ENCODE measurements at regions not wholly inside any gene's neighbourhood (a gene's known extent, or its start where the extent isn't known, plus 50 kb on each side); places are given as distances from the start of the nearest gene placed in this dataset.

DNA sequence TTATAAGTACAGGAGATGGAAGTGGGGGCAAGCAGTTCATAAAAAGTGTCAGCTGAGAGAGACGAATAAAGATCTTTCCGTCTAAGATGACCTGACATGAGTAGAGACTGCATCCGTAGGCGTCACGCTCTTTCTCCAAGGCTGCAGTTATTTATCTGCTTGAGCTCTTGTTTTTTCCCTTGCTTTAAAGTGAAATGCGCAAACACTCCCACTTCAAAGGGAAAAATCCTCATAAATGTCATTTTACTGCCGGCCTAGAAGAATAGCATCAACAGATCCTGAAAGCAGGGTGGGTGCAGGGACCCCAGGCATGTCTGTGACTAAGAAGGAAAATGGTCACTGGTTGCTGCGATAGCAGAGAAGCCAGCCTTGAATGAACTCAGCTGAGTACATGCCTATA lies 647.4 kb downstream of the MED13L start:
- no peak overlapping the region for H3K9ac ChIP-seq (ENCODE audit: low read length)
- no peak overlapping the region for H2AFZ ChIP-seq (ENCODE audit: low read length)
- no peaks in the 10 kb centered on the region for H3K79me2 ChIP-seq (ENCODE audit: insufficient read depth, low read length)
- no peaks in the 10 kb centered on the region for H3K9me2 ChIP-seq (ENCODE audit: low read depth, low read length)
- no peak overlapping the region for H3K27ac ChIP-seq (ENCODE audit: low read depth, low read length, poor library complexity, severe bottlenecking)
- H3K4me3 ChIP-seq (ENCODE audit: low read depth, low read length, poor library complexity, severe bottlenecking): no peak overlapping the region
- no peaks in the 10 kb centered on the region for H3K36me3 ChIP-seq (ENCODE audit: insufficient read depth, low read length)
- no peaks in the 10 kb centered on the region for H4K20me1 ChIP-seq (ENCODE audit: insufficient read depth, low read length)
- no peaks in the 10 kb centered on the region for H3F3A ChIP-seq (ENCODE audit: insufficient read depth, low read length)
- H3K4me2 ChIP-seq (ENCODE audit: low read length): no peak overlapping the region
- no peaks in the 10 kb centered on the region for H3K9me3 ChIP-seq (ENCODE audit: low read length)
- no peaks in the 10 kb centered on the region for H3K27me3 ChIP-seq (ENCODE audit: insufficient read depth, low read length)
- TF ChIP-seq, protein P1, sequence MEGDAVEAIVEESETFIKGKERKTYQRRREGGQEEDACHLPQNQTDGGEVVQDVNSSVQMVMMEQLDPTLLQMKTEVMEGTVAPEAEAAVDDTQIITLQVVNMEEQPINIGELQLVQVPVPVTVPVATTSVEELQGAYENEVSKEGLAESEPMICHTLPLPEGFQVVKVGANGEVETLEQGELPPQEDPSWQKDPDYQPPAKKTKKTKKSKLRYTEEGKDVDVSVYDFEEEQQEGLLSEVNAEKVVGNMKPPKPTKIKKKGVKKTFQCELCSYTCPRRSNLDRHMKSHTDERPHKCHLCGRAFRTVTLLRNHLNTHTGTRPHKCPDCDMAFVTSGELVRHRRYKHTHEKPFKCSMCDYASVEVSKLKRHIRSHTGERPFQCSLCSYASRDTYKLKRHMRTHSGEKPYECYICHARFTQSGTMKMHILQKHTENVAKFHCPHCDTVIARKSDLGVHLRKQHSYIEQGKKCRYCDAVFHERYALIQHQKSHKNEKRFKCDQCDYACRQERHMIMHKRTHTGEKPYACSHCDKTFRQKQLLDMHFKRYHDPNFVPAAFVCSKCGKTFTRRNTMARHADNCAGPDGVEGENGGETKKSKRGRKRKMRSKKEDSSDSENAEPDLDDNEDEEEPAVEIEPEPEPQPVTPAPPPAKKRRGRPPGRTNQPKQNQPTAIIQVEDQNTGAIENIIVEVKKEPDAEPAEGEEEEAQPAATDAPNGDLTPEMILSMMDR (IDR thresholded peaks at IDR 0.05; ENCODE audit: low read length): no peak
- no peak for TF ChIP-seq EZH2 (IDR thresholded peaks at IDR 0.05; ENCODE audit: borderline replicate concordance, low read length)
- no peaks in the 10 kb centered on the region for H3K4me1 ChIP-seq (ENCODE audit: insufficient read depth, low read length, severe bottlenecking)

DNA sequence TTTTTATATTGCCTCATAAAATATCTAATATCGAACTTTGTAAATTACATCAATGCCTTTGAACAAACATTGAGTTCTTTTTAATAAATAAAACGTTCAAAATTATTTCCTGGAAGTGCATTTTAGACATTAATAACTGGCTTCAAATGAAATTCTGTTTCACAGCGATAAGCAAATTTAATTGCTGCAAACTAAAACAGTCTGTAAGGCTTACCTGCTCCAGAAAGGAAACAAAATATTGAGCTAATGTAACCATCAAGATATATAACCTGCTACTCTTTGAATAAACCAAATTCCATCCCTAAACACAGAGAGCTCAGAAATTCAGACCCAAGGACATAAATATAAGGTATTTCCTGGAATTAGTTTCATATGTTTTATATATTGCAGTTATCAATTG lies 651.3 kb downstream of the MED13L start:
- H2AFZ ChIP-seq (ENCODE audit: low read length): no peak overlapping the region
- H3K4me1 ChIP-seq (ENCODE audit: insufficient read depth, low read length, severe bottlenecking): no peaks in the 10 kb centered on the region
- H3K9ac ChIP-seq (ENCODE audit: low read length): no peak overlapping the region
- no peaks in the 10 kb centered on the region for H4K20me1 ChIP-seq (ENCODE audit: insufficient read depth, low read length)
- no peaks in the 10 kb centered on the region for H3K9me2 ChIP-seq (ENCODE audit: low read depth, low read length)
- H3K4me3 ChIP-seq (ENCODE audit: low read depth, low read length, poor library complexity, severe bottlenecking): no peak overlapping the region
- no peaks in the 10 kb centered on the region for H3F3A ChIP-seq (ENCODE audit: insufficient read depth, low read length)
- H3K9me3 ChIP-seq (ENCODE audit: low read length): no peaks in the 10 kb centered on the region
- no peaks in the 10 kb centered on the region for H3K79me2 ChIP-seq (ENCODE audit: insufficient read depth, low read length)
- no peaks in the 10 kb centered on the region for H3K27me3 ChIP-seq (ENCODE audit: insufficient read depth, low read length)
- no peaks in the 10 kb centered on the region for H3K36me3 ChIP-seq (ENCODE audit: insufficient read depth, low read length)
- H3K27ac ChIP-seq (ENCODE audit: low read depth, low read length, poor library complexity, severe bottlenecking): no peak overlapping the region
- TF ChIP-seq, protein P1 (IDR thresholded peaks at IDR 0.05; ENCODE audit: low read length): no peak
- TF ChIP-seq EZH2 (IDR thresholded peaks at IDR 0.05; ENCODE audit: borderline replicate concordance, low read length): no peak
- no peak overlapping the region for H3K4me2 ChIP-seq (ENCODE audit: low read length)

DNA sequence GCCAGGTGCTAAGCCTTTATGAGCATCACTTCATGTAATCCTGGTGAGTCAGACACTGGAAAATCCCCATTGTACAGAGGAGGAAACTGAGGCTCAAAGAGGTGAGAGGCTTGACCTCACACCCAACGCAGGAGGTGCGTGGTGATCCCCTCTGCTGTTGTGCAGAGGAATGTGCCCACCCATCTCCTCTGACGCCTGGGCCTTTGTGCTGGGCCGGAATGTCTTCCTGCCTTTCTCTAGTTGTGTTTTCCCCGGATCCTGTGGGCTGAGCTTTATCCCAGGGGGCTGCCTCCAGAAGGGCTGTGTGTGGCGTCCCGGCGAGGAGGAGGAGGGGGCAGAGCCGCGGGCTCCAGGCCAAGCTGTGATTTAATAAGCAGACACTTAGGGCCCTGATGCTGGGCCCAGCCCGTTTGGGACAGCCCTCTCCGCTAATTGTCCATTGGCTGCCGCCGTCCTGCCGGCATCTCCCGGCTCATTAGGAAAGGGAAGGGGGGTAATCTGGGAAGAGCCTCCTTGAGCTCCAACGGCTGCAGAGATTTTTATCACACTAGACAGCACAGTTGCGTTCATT lies 653.6 kb downstream of the MED13L start:
- Histone ChIP-seq H3K36me3 (ENCODE audit: insufficient read depth, low read length) (no peaks in the 10 kb centered on the region), H3K9ac (ENCODE audit: low read length) (no peak overlapping the region), H3K27me3 (ENCODE audit: insufficient read depth, low read length) (no peaks in the 10 kb centered on the region), H4K20me1 (ENCODE audit: insufficient read depth, low read length) (no peaks in the 10 kb centered on the region), H3K27ac (ENCODE audit: low read depth, low read length, poor library complexity, severe bottlenecking) (no peak overlapping the region), H2AFZ (ENCODE audit: low read length) (no peak overlapping the region), H3K4me1 (ENCODE audit: insufficient read depth, low read length, severe bottlenecking) (no peaks in the 10 kb centered on the region), H3K4me3 (ENCODE audit: low read depth, low read length, poor library complexity, severe bottlenecking) (no peak overlapping the region), H3F3A (ENCODE audit: insufficient read depth, low read length) (no peaks in the 10 kb centered on the region), H3K9me2 (ENCODE audit: low read depth, low read length) (no peaks in the 10 kb centered on the region), H3K79me2 (ENCODE audit: insufficient read depth, low read length) (no peaks in the 10 kb centered on the region), H3K9me3 (ENCODE audit: low read length) (no peaks in the 10 kb centered on the region), H3K4me2 (ENCODE audit: low read length) (no peak overlapping the region)
- TF ChIP-seq EZH2 (IDR thresholded peaks at IDR 0.05; ENCODE audit: borderline replicate concordance, low read length): no peak
- TF ChIP-seq, protein P1 (IDR thresholded peaks at IDR 0.05; ENCODE audit: low read length): no peak

All from OCI-LY1 (cell line).